PC-3 (cell line): ENCODE measurements at regions not wholly inside any gene's neighbourhood (a gene's known extent, or its start where the extent isn't known, plus 50 kb on each side); places are given as distances from the start of the nearest gene placed in this dataset.

Source experiments
- ATAC-seq: fragments of 200-7000 bp; cut with Tn5 transposase; 2 replicates; pipeline ENCODE4 v1.9.1; 2020; ENCODE audit warnings: mild to moderate bottlenecking, moderate library complexity
- BruUV-seq: library from RNA; stranded (reverse); fragments of 400-500 nt; replicated peaks from 2 replicates; lab custom pipeline; 2021; lab: Mats Ljungman, UMichigan
- CTCF ChIA-PET: fragments of 300-600 bp; sonication (Branson Sonifier 250); formaldehyde crosslinking; loops from one replicate; lab custom pipeline; 2022; ENCODE audit warnings: antibody characterized with exemption; lab: Charles Lee
- POLR2A ChIA-PET: fragments of 300-600 bp; sonication (Branson Sonifier 250); formaldehyde crosslinking; loops from one replicate; lab custom pipeline; 2022; ENCODE audit warnings: antibody characterized with exemption; ENCODE audit not compliant: unreplicated experiment; lab: Charles Lee
- DNase-seq: peaks from one replicate; pipeline ENCODE4 v3.0.0-alpha.2; 2015
- H2AFZ ChIP-seq: fragments of 300-600 bp; sonication (generic); 2 replicates; pipeline ENCODE4 v1.6.0; 2016; ENCODE audit warnings: antibody characterized with exemption, low read length
- H3F3A ChIP-seq: fragments of 300-600 bp; sonication (generic); one replicate; pipeline ENCODE4 v1.6.0; 2017; ENCODE audit warnings: antibody characterized with exemption, low read length, control low read depth, mild to moderate bottlenecking; ENCODE audit not compliant: unreplicated experiment
- H3K27ac ChIP-seq: fragments of 300-600 bp; sonication (generic); 2 replicates; pipeline ENCODE4 v1.5.1; 2016; ENCODE audit warnings: mild to moderate bottlenecking, low read length
- H3K27me3 ChIP-seq: fragments of 300-600 bp; sonication (generic); 2 replicates; pipeline ENCODE4 v1.6.1; 2016; ENCODE audit warnings: low read length, mixed read lengths
- H3K36me3 ChIP-seq: fragments of 300-600 bp; sonication (generic); 2 replicates; pipeline ENCODE4 v1.6.1; 2016; ENCODE audit warnings: low read depth, mixed run types, low read length, mixed read lengths
- H3K4me1 ChIP-seq: fragments of 300-600 bp; sonication (generic); 2 replicates; pipeline ENCODE4 v1.5.1; 2016; ENCODE audit warnings: low read length; ENCODE audit not compliant: insufficient read depth
- H3K4me2 ChIP-seq: fragments of 300-600 bp; sonication (generic); 2 replicates; pipeline ENCODE4 v1.6.0; 2016; ENCODE audit warnings: low read length
- H3K4me3 ChIP-seq: fragments of 300-600 bp; sonication (generic); 2 replicates; pipeline ENCODE4 v1.5.1; 2016; ENCODE audit warnings: mild to moderate bottlenecking, low read length, mixed read lengths
- H3K79me2 ChIP-seq: fragments of 300-600 bp; sonication (generic); 2 replicates; pipeline ENCODE4 v1.6.1; 2017; ENCODE audit warnings: low read length, mixed read lengths
- H3K9ac ChIP-seq: fragments of 300-600 bp; sonication (generic); 2 replicates; pipeline ENCODE4 v1.6.0; 2016; ENCODE audit warnings: mild to moderate bottlenecking, low read length
- H3K9me2 ChIP-seq: fragments of 300-600 bp; sonication (generic); replicated peaks from 2 replicates; pipeline ENCODE4 v1.6.1; 2016; ENCODE audit warnings: mixed run types, low read length, mixed read lengths
- H3K9me3 ChIP-seq: fragments of 300-600 bp; sonication (generic); 2 replicates; pipeline ENCODE4 v1.6.1; 2016; ENCODE audit warnings: low read length, mixed read lengths
- H4K20me1 ChIP-seq: fragments of 300-600 bp; sonication (generic); 2 replicates; pipeline ENCODE4 v1.6.1; 2016; ENCODE audit warnings: low read length, mixed read lengths
- CTCF ChIP-seq: fragments of 300-600 bp; sonication (generic); conservative IDR thresholded peaks from 2 replicates; pipeline ENCODE4 v1.5.1; 2017; ENCODE audit warnings: antibody characterized with exemption, low read depth, mild to moderate bottlenecking, low read length
- EZH2 ChIP-seq: fragments of 300-600 bp; sonication (generic); IDR thresholded peaks from one replicate; pipeline ENCODE4 v1.6.1; 2017; ENCODE audit warnings: antibody characterized with exemption, mild to moderate bottlenecking, low read length; ENCODE audit not compliant: unreplicated experiment
- EZH2phosphoT487 ChIP-seq: fragments of 300-600 bp; sonication (generic); IDR thresholded peaks from 2 replicates; pipeline ENCODE4 v1.6.1; 2018; ENCODE audit warnings: mild to moderate bottlenecking, antibody characterized with exemption, low read length, borderline replicate concordance
- intact Hi-C: fragments of 100-400 bp; cut with micrococcal nuclease; formaldehyde crosslinking; loops from 2 replicates; pipeline ENCODE4 v1.9.0; 2023

GRCh38 chr6:141265756-141266623 lies 866.7 kb upstream of the GJE1 start:
- peak overlapping the region; percentile 78 for H3K4me2 ChIP-seq
- H3K27me3 ChIP-seq = no peaks in the 10 kb centered on the region
- no peaks in the 10 kb centered on the region for H4K20me1 ChIP-seq
- no peaks in the 10 kb centered on the region for H3K79me2 ChIP-seq
- peak overlapping the region; percentile 61 for H3K9ac ChIP-seq
- no peaks in the 10 kb centered on the region for H3K9me3 ChIP-seq
- peak overlapping the region; percentile 69 for H2AFZ ChIP-seq
- H3K36me3 ChIP-seq = no peaks in the 10 kb centered on the region
- no peaks in the 10 kb centered on the region for H3F3A ChIP-seq
- ATAC-seq = 0 out of 2 replicates have a peak, but pooled peaks have one; percentile 54
- DNase-seq = peak; percentile 52
- peak overlapping the region; percentile 39 for H3K27ac ChIP-seq
- CTCF ChIA-PET = no interaction called here
- POLR2A ChIA-PET = no interaction called here
- BruUV-seq = no TSS peak
- no peaks in the 10 kb centered on the region for H3K9me2 ChIP-seq
- intact Hi-C loops = loop anchor here (5.0 kb wide), 1 partner anchor 296 kb away; no protein-coding TSS in a partner anchor
- TF ChIP-seq CTCF (no peak), EZH2phosphoT487 (no peak), EZH2 (no peak)
- peaks cover 28% of the 10 kb centered on the region for H3K4me1 ChIP-seq
- peak overlapping the region; percentile 66 for H3K4me3 ChIP-seq

GRCh38 chr6:141264101-141264500 lies 868.6 kb upstream of the GJE1 start:
- ATAC-seq = no peak; the same call in 1 of the 2 replicates
- Histone ChIP-seq H3K4me2 (no peak overlapping the region), H3K27me3 (no peaks in the 10 kb centered on the region), H4K20me1 (no peaks in the 10 kb centered on the region), H3F3A (no peaks in the 10 kb centered on the region), H3K4me1 (peaks cover 28% of the 10 kb centered on the region), H3K27ac (peak overlapping the region; percentile 4; the same call in 1 of the 2 replicates), H3K9me3 (no peaks in the 10 kb centered on the region), H2AFZ (0 out of 2 replicates have a peak overlapping the region, but pooled peaks have one; percentile 3), H3K4me3 (no peak overlapping the region), H3K9me2 (no peaks in the 10 kb centered on the region), H3K36me3 (no peaks in the 10 kb centered on the region), H3K79me2 (no peaks in the 10 kb centered on the region), H3K9ac (no peak overlapping the region)
- POLR2A ChIA-PET = no interaction called here
- intact Hi-C loops = no loop called here
- CTCF ChIA-PET = no interaction called here
- BruUV-seq = no TSS peak
- peak; percentile 20 for DNase-seq
- no peak for TF ChIP-seq EZH2
- no peak for TF ChIP-seq CTCF
- TF ChIP-seq EZH2phosphoT487 = no peak

- Histone ChIP-seq H3K4me3 (no peak overlapping the region), H3K4me1 (peaks cover 25% of the 10 kb centered on the region), H3K27ac (no peak overlapping the region), H3K9me3 (no peaks in the 10 kb centered on the region), H3F3A (no peaks in the 10 kb centered on the region), H4K20me1 (no peaks in the 10 kb centered on the region), H2AFZ (no peak overlapping the region), H3K27me3 (no peaks in the 10 kb centered on the region), H3K36me3 (no peaks in the 10 kb centered on the region), H3K79me2 (no peaks in the 10 kb centered on the region), H3K9me2 (no peaks in the 10 kb centered on the region), H3K4me2 (no peak overlapping the region), H3K9ac (no peak overlapping the region)
- ATAC-seq (no peak), DNase-seq (no peak)
- no TSS peak for BruUV-seq
- intact Hi-C loops = no loop called here
- CTCF ChIA-PET = no interaction called here
- TF ChIP-seq CTCF (no peak), EZH2 (no peak), EZH2phosphoT487 (no peak)
- POLR2A ChIA-PET = interaction anchor here (0.6 kb wide), 1 partner anchor 10 kb away, joined by 8 read pairs; no protein-coding TSS in a partner anchor
These were observed 871.1 kb upstream of the GJE1 start for GRCh38 chr6:141261672-141262060.
